Adrenal gland (tissue), 5 donors: ENCODE measurements at regions not wholly inside any gene's neighbourhood (a gene's known extent, or its start where the extent isn't known, plus 50 kb on each side); places are given as distances from the start of the nearest gene placed in this dataset.

Experiments used
- CTCF ChIP-seq, 6 experiments: fragments of 450-650 bp in 4 of 6; fragments of 200-600 bp in 2 of 6; sonication (generic) in 1 of 6; IDR thresholded peaks; 1 replicate in 5 of 6; 2 replicates in 1 of 6; pipeline versions ENCODE4 v1.5.1 to v1.8.0; 2016 to 2021; ENCODE audit warnings: antibody characterized with exemption in 6 of 6, mild to moderate bottlenecking in 2 of 6, moderate library complexity in 1 of 6
- POLR2A ChIP-seq, 2 donors: fragments of 450-650 bp; IDR thresholded peaks; one replicate each; pipeline ENCODE4 v1.6.1; 2017; ENCODE audit warnings: antibody characterized with exemption in 2 of 2, mild to moderate bottlenecking in 2 of 2, moderate library complexity in 1 of 2
- donor health status: DM: no; HTN: no; CAD: no.

GRCh38 chr4:9592010-9592409, 147.8 kb downstream of the DEFB131A start:
- TF ChIP-seq POLR2A (IDR thresholded peaks at IDR 0.05) (no peak), CTCF (IDR thresholded peaks at IDR 0.05) (no peak)
